ENCODE measurements at regions not wholly inside any gene's neighbourhood (a gene's known extent, or its start where the extent isn't known, plus 50 kb on each side); places are given as distances from the start of the nearest gene placed in this dataset.

GRCh38 chr5:63154476-63155309 lies 576.1 kb downstream of the LRRC70 start:
- TF ChIP-seq CTCF (IDR thresholded peaks at IDR 0.05; ENCODE audit: poor library complexity, severe bottlenecking) (no peak), REST (IDR thresholded peaks at IDR 0.05; ENCODE audit: borderline replicate concordance) (no peak)
